ENCODE measurements at regions not wholly inside any gene's neighbourhood (a gene's known extent, or its start where the extent isn't known, plus 50 kb on each side); places are given as distances from the start of the nearest gene placed in this dataset.

- H3K27ac ChIP-seq: no peak overlapping the region
- no peak overlapping the region for H3K4me3 ChIP-seq
- H3K27me3 ChIP-seq: no peaks in the 10 kb centered on the region
- intact Hi-C loops (cut with DNase I): no loop called here
- no peak for DNase-seq
- 93% methylated on average over 8 of the region's 8 CpGs for WGBS, 2 donors
- no peak for TF ChIP-seq CTCF (IDR thresholded peaks at IDR 0.05)
- no peak for ATAC-seq
- peaks cover 0 to 19% (median 0%) of the 10 kb centered on the region in 9 donors for H3K4me1 ChIP-seq
- no peaks in the 10 kb centered on the region for H3K9me3 ChIP-seq
- H3K36me3 ChIP-seq: no peaks in the 10 kb centered on the region
Measured at GRCh38 chr6:15082708-15083107, 163.2 kb upstream of the JARID2 start.

GRCh38 chr6:15086348-15087158 is 159.3 kb upstream of the JARID2 start:
- TF ChIP-seq CTCF (IDR thresholded peaks at IDR 0.05): no peak
- peak overlapping the region in 1 of 10 donors; percentile 21 for H3K27ac ChIP-seq
- peaks cover 0 to 42% (median 0%) of the 10 kb centered on the region in 9 donors for H3K4me1 ChIP-seq
- ATAC-seq (no peak), DNase-seq (no peak)
- no peaks in the 10 kb centered on the region for H3K27me3 ChIP-seq
- no peaks in the 10 kb centered on the region for H3K36me3 ChIP-seq
- intact Hi-C loops (cut with DNase I): no loop called here
- WGBS, 2 donors: 61 to 70% methylated on average over 12 of the region's 12 CpGs
- H3K9me3 ChIP-seq: no peaks in the 10 kb centered on the region
- H3K4me3 ChIP-seq: no peak overlapping the region

GRCh38 chr6:15087186-15087589 is 158.7 kb upstream of the JARID2 start:
- Histone ChIP-seq H3K4me3 (no peak overlapping the region), H3K4me1 (peaks cover 0 to 42% (median 0%) of the 10 kb centered on the region in 9 donors), H3K27ac (no peak overlapping the region), H3K36me3 (no peaks in the 10 kb centered on the region), H3K27me3 (no peaks in the 10 kb centered on the region), H3K9me3 (no peaks in the 10 kb centered on the region)
- no peak for TF ChIP-seq CTCF (IDR thresholded peaks at IDR 0.05)
- no peak for ATAC-seq
- no peak for DNase-seq
- intact Hi-C loops (cut with DNase I): no loop called here
- 93 to 96% methylated on average over 5 of the region's 5 CpGs for WGBS, 2 donors

- ATAC-seq: no peak
- 76 to 85% methylated on average over 7 of the region's 7 CpGs for WGBS, 2 donors
- intact Hi-C loops (cut with DNase I): no loop called here
- H3K27me3 ChIP-seq: no peaks in the 10 kb centered on the region
- H3K4me3 ChIP-seq: no peak overlapping the region
- no peaks in the 10 kb centered on the region for H3K36me3 ChIP-seq
- H3K9me3 ChIP-seq: no peaks in the 10 kb centered on the region
- no peak overlapping the region for H3K27ac ChIP-seq
- H3K4me1 ChIP-seq: peaks cover 0 to 42% (median 0%) of the 10 kb centered on the region in 9 donors
- DNase-seq: no peak
- TF ChIP-seq CTCF (IDR thresholded peaks at IDR 0.05): no peak
Measured at GRCh38 chr6:15088904-15089568, 156.8 kb upstream of the JARID2 start.
